HG03196 (cell line): ENCODE measurements at regions not wholly inside any gene's neighbourhood (a gene's known extent, or its start where the extent isn't known, plus 50 kb on each side); places are given as distances from the start of the nearest gene placed in this dataset.
"Not testable (repeated sequence)": the region's sequence is repeated elsewhere in the genome, so short reads cannot be mapped to it uniquely, and the experiment has no call there.

Experiments used
- ATAC-seq: cut with Tn5 transposase; IDR thresholded peaks from one replicate; pipeline ENCODE4 v1.9.1; 2021; ENCODE audit not compliant: unreplicated experiment

DNA sequence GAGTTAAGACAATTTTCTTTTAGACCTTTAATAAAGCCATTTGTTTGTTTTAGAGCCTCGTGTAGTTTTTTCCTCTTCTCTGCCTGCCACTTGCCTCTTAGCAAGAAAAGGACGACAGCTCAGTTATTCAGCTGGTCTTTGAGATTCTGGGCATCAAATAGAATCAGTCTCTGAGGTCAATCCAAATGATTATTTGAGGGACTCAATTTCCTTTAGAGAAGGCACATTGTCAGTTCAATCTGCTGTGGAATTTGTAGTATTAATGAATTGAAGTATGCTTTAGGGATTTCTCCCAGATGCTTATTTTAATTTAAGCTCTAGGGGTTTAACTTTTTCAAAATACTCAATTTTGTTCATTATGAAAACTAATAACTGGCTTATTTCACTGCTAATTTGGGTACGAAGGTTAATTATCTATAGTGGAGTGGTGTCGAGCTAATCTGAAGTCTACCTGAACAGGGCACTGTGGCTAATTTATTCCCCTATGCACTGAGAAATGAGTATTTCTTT, 841.2 kb upstream of the AUTS2 start:
- no peak for ATAC-seq

DNA sequence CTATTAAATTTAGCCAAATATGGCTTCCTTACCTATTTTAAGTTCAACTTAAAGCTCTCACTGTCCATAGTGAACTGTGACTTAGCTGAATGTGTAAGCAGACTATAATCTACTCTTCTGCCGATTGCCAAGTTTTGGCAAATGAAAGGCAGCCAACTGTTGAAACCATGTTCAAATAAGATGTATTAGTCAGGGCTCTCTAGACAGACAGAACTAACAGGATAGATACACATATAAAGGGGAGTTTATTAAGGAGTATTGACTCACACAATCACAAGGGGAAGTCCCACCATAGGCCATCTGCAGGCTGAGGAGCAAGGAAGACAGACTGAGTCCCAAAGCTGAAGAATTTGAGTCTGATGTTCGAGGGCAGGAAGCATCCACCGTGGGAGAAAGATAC, 837.7 kb upstream of the AUTS2 start:
- no peak for ATAC-seq

DNA sequence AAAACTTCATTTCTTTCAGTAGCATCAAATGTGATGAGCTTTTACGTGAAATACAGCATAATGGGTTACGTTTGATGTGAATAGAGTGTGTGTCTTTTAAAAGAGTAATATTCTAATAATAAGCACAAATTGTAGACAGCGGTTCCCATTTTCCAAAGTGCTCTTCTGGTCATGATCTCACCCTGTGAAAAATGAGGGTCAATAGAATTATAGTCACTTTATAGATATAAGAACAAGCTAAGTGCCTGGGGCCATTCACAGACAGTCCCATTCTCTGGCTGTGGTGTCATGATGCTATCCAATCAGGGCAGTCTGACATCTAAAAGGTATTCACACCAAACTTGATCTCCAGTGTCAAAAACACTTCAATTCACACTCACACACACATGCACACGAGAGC, 830.8 kb upstream of the AUTS2 start:
- ATAC-seq, result no peak

DNA sequence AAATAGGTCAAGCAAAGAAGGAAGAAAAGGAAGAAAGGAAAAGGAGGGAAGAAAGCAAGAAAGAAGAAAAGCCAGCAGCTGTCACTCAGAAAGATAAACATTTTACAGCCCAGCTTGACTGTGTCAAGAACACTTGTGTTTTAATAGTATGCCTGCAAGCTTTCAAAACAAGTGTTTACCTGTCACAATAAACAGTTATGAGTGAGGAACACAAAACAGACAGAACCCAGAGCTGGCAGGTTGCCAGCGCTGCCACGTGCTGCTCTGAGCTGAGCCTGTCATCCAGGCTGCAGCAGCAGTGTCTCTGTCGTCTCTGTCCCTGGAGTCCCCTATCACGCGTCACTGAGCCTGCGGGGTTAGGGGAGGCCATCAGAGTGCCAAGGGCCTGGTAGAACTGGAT, 827.6 kb upstream of the AUTS2 start:
- ATAC-seq, result no peak

DNA sequence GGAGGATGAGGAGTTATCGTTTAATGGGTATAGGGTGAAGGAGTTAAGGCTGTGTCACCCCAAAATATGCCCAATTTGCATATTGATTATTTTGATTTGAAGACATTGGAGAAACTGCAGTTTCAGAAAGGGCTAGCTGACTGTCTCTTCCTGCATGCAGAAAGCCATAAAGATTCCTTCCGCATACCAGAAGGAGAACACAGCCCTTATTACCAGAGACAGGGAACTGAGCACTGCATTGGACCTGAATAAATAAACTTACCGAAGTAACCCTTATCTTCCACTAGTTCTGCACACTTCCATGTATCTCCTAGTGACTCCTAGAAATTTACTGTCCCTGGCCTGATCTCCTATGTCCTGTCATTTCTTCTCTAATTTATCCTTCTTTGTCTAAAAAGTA, 821.9 kb upstream of the AUTS2 start:
- ATAC-seq, result no peak

DNA sequence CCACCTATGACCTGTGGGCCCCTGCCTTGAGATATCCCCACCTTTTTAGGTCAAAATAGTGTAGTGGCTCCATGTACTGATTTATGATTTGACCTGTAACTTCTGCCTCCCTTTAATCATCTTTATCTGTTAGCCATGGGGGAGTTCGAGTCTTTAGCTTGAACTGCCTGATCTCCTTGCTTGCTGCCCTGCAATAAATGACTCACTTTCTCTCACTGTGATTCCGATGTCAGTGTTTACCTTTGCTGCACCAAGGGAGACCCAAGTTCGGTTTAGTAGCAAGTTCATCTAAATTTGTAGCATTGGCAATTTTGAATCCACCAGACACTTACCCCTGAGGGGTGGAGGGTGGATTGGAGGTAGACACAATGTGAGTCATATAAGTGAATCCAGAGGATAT, 814.6 kb upstream of the AUTS2 start:
- no peak for ATAC-seq

DNA sequence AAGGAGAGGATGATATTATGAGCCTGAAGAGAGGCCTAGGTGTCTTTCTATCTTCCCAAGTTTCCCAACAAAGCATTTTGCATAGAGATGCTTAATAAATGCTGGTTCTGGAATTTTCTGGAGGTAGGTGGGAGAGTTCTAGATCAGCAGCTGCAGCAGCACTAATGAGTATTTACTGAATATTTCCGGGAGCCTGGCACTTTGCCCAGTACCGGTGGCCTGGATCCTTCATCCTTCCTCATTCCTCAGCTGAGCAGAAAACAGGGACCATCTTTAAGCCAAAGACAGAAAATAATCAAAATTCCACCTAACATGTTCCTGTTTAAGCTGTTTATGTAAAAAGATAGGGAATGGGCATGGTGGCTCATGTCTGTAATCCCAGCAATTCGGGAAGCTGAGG, 813.2 kb upstream of the AUTS2 start:
- ATAC-seq, result no peak

DNA sequence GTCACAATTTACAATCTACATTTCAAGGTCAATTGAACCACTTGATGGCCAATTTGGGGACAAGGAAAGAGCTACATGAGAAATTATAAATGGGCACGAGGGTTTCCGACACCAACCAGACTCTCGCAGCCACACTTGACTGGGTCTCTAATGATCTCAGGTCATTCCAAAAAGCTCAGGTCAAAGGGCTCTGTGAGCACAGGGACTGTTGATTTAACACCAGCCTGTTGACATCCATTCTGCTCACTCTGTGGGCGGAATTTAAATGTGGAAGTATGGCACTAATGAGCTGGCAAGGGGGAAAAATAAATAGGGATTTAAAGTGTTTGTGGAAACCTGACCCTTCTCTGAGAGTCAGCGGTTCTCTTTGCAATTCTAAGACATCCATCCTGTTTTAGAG, 810.7 kb upstream of the AUTS2 start:
- ATAC-seq, result no peak

DNA sequence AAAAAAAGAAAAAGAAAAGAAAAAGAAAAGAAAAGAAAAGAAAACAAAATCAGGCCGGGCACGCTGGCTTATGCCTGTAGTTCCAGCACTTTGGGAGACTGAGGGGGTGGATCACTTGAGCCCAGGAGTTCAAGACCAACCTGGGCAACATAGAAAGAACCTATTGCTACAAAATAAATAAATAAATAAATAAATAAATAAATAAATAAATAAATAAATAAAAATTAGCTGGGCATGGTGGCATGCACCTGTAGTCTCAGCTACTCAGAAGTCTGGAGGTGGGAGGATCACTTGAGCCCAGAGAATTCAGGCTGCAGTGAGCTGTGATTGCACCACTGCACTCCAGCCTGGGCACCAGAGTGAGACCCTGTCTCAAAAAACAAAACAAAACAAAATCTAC, 809.7 kb upstream of the AUTS2 start:
- ATAC-seq, result not testable (repeated sequence)

DNA sequence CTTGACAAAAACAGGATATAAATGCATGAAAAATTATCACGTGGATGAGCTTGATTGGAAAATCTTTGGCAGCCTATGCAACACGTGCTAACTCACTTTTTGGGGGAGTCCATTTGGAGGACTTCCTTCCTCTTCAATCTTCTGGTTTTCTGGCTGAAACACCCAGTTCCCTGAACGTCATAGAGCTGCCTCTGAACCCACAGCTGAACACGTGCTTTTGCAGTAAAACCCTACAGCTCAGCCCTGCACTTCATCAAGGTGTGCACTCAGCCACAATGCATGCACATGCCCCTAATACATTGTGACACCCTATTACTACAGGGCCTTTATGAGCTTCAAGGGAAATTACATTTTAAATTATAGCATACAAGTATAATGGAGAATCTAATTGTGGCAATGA, 808.7 kb upstream of the AUTS2 start:
- ATAC-seq, result no peak

DNA sequence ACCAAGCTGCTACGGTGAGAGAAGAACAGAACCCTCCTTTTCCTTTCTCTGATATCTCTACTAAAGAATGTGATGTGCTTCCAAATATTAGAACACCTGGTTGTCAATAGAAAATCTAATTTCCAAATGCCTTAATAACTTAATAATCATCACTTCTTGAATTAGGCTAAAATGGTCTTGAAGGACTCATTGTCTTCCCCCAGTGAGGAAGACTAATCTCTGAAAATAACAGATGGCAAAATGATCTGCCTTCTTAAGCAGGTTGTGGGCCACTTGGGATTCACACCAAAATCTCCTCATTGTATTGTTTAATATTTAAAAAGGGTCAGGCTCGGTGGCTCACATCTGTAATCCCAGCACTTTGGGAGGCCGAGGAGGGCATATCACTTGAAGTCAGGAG, 805.9 kb upstream of the AUTS2 start:
- ATAC-seq, result no peak

DNA sequence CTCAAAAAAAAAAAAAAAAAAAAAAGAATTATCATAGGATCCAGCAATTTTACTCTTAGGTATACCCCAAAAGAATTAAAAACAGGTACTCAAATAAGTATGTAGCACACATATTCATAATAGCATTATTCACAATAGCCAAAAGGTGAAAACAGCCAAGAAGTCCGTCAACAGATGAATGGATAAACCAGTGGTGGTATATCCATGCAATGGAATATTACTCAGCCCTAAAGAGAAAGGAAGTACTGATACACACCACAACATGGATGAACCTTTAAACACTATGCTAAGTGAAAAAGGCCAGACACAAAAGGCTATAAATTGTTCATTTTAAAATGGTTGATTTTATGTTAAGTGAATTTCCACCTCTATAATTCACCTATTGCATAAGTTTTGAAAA, 804.8 kb upstream of the AUTS2 start:
- no peak for ATAC-seq

DNA sequence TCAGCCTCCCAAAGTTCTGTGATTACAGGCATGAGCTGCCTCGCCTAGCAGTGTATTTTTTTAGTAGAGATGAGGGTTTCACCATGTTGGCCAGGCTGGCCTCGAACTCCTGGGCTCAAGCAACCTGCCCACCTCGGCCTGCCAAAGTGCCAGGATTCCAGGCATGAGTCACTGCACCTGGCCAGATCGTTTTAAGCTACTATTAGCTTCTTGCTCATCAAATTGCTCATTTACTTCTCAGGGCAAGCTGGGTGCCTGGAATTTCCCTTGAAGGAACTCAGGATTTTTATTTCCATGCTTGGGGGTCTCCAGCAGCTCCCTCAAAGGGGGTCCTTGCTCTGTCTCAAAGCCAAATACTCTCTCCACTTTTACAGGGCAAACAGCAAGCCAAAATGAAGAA, 798.0 kb upstream of the AUTS2 start:
- no peak for ATAC-seq

DNA sequence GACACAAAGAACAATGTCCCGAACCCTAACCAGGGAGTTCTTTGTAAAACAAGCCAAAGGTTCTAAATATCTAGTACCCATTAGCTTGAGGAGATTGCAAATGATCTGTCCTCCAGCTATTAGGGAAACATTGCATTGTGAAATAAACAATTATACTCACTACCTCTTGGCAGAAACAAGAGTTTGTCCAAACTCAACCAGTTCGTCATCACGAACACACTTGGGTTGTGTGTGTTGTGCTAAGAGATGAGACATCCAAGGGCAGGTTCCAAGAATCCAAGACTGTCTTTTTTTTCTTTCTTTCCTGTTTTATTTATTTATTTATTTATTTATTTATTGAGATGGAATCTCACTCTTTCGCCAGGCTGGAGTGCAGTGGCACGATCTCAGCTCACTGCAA, 793.1 kb upstream of the AUTS2 start:
- ATAC-seq, result no peak

DNA sequence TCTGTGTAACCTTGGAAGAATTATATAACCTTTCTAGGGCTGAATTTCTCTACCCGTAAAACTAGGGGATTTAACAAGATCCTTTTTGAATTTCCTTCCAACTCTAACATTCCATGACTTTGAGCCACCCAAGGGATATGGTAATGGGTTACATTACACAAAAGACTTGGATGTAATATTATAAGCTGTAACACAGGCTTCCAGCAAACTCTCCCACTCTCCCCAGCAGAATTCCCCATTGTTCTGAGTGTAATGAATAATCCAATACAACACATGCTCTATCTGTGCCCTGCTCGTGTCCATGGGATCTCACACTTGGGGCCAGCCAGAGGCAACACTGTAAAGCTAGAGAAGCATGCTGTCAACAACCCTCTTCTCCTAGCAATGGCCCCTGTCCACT, 790.6 kb upstream of the AUTS2 start:
- ATAC-seq, result no peak

DNA sequence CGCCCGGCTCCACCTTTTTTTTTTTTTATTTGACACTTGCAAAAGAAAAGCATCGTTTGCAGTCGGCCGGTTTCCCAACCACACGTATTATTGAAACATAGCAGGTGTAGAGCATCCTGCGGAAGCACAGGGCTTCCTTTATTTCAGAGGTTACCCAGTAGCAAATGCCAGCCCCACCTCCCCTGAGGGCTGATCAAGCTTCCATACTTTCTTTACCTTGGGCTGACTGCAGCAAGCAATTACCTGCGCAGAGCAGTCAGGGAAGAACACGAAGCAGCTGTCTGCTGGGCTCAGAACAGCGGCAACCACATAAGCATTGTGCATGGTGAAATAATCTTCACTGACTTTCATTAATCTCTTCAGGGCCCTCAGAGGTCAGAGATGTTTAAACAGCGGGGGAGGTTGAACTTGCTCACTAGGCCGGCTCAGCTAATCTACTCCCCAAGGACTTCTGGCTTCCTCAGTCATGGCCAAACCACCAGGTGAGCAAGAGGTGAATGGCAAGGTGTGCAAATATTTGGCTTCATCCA, 784.7 kb upstream of the AUTS2 start:
- ATAC-seq, result no peak

DNA sequence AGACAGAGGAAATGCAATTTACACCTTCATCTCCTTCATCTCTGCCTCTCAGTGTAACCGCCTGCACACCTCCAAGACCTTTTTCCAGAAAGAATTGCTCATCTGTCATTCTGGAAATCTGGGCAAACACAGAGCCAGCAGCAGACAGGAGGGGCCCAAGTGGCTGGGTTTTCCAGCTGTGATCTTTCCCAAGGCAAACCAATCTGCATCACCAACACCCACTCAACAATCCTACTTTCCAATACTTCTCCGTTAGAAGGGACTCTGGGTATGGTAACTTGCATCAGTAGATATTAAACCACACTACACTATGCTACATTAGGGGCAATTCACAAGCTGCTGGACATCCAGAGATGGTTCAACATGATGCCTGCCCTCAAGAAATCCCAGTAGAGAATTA, 781.8 kb upstream of the AUTS2 start:
- no peak for ATAC-seq

DNA sequence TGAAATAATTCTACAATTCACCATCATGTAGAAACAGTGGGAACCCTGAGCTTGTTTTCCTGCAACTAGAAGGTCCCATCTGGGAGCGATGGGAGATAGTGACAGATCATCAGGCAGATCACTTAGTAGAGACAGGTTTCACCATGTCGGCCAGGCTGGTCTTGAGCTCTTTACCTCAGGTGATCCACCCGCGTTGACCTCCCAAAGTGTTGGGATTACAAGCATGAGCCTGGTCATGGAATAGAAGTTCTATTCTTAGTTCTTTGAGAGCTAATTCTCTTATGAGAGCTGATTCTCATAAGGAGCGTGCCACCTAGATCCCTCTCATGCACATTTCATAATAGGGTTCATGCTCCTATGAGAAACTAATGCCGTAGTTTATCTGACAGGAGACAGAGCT, 778.0 kb upstream of the AUTS2 start:
- ATAC-seq, result no peak

DNA sequence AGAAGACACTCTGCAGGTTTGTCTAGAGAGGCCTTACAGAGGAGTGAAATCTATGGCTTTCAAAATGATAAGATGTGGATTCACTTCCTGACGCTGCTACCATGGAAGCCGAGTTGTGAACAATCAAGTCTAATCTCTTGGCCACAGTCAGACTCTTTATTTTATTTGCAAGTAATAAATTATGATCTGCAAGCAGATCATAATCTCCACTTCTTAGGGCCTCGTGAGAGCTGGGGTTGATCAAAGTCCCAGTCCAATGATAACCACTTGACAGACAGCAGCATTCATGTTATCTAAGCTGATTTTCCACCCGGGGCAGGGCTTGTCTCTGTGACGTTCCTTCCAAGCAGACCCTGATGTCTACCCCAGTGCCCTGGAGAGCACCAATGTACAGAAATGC, 776.4 kb upstream of the AUTS2 start:
- no peak for ATAC-seq

DNA sequence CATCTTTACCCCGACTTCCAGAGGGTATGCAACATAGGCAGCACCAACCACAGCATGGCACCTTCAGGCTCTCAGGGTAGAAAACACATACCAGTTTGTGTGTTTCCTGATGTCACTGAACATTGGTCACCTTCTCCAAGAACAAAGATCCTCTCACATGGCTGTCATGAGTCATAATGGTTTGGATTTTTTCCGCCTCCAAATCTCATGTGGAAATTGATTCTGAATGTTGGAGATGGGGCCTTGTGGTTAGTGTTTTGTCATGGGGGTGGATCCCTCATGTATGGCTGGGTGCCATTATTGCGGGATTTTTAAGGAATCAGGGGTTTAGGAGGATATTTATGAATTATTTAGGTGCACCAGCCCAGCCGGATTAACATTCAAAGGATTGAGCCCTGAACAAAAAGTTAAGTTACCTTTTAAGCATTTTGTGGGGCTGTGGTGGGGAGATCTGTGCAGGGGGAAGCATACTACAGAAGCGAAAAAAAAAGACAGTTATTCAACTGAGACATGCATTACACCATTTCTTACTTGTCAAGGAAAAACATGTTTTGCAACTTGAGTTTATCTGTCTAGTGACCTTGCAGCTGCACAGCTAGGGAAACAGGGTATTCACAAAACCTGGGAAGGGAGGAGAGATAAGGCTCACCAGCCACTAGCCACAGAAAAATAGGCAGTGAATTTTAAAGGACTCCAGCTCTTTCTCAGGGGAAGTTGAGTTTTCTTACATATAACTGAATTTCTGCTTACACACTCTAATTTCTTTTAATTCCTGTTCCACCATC, 774.1 kb upstream of the AUTS2 start:
- no peak for ATAC-seq

DNA sequence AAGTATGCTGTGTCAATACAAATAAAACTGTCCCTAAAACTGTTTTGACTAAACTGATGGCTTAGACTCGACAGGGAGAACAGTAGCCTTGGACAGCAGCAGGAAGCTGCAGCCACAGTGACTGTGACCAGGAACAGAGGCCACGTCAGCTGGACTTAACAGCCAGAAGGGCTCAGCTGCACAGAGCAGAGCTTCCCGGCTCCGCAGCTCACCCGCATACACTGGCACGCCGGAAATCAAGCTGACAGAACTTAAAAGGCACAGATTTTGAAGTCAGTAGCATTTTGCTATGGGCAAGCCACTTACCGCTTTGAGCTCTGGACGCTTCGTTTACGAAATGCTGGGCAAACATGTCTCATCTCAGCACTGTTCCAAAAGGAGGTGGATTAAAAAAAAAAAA, 769.7 kb upstream of the AUTS2 start:
- ATAC-seq, result no peak

DNA sequence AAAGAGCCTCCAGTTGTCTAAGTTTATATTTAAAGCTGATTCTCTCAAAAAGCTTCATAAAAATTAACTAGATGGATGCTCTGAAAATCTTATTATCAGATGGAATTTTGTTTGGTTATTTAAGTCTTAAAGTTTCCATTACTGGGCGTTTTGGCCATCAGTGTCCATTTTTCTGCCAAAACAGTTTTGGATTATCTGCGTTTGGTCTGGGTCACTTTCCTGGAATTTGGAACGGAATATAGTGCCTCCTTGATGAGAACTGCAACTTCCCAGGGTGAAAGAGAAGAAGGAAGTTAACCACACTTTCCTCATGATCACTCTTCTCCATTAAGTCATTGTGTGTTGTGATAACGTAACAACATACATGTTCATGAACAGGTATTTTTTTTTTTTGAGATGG, 764.9 kb upstream of the AUTS2 start:
- no peak for ATAC-seq

DNA sequence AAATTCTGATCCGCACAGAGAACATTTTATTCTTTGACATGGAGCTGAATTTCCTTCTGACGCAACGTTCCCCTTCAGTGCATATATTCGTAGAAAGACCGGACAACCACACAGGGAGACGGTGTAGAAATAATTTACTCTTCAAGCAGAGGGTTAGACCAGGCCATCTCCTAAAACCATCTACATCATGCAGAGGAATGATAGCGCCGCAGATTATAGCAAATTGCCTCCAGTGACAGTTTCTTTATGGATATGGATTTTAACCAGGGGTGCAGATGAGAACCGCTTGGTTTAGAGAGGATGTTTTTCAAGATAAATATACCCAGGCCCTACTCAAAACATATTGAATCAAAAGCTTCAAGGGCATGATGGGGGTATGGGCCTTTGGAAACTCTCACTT, 759.3 kb upstream of the AUTS2 start:
- no peak for ATAC-seq
